GM23248 (cell line): ENCODE measurements at regions not wholly inside any gene's neighbourhood (a gene's known extent, or its start where the extent isn't known, plus 50 kb on each side); places are given as distances from the start of the nearest gene placed in this dataset.

Source experiments
- DNase-seq: peaks from one replicate; pipeline ENCODE4 v3.0.0-alpha.2; 2015
- H2AFZ ChIP-seq: fragments of 200-600 bp; sonication (generic); 2 replicates; pipeline ENCODE4 v1.6.1; 2016; ENCODE audit warnings: antibody characterized with exemption
- H3F3A ChIP-seq: fragments of 200-600 bp; sonication (generic); 2 replicates; pipeline ENCODE4 v1.6.1; 2016; ENCODE audit warnings: mild to moderate bottlenecking, antibody characterized with exemption, mixed run types; ENCODE audit not compliant: insufficient read depth
- H3K27ac ChIP-seq: fragments of 200-600 bp; sonication (generic); 2 replicates; pipeline ENCODE4 v1.5.1; 2016; ENCODE audit warnings: mild to moderate bottlenecking
- H3K27me3 ChIP-seq: fragments of 200-600 bp; sonication (generic); replicated peaks from 2 replicates; pipeline ENCODE4 v1.6.1; 2016; ENCODE audit warnings: mild to moderate bottlenecking; ENCODE audit not compliant: insufficient read depth
- H3K36me3 ChIP-seq: fragments of 200-600 bp; sonication (generic); 2 replicates; pipeline ENCODE4 v1.6.1; 2016; ENCODE audit warnings: low read depth, mild to moderate bottlenecking
- H3K4me1 ChIP-seq: fragments of 200-600 bp; sonication (generic); 2 replicates; pipeline ENCODE4 v1.6.1; 2016; ENCODE audit warnings: mild to moderate bottlenecking; ENCODE audit not compliant: insufficient read depth
- H3K4me2 ChIP-seq: fragments of 200-600 bp; sonication (generic); one replicate; pipeline ENCODE4 v1.6.1; 2016; ENCODE audit warnings: mild to moderate bottlenecking; ENCODE audit not compliant: unreplicated experiment
- H3K4me3 ChIP-seq: fragments of 200-600 bp; sonication (generic); 2 replicates; pipeline ENCODE4 v1.5.1; 2016; ENCODE audit warnings: mild to moderate bottlenecking
- H3K79me2 ChIP-seq: fragments of 200-600 bp; sonication (generic); 2 replicates; pipeline ENCODE4 v1.6.1; 2016; ENCODE audit warnings: mild to moderate bottlenecking; ENCODE audit not compliant: insufficient read depth
- H3K9ac ChIP-seq: fragments of 200-600 bp; sonication (generic); 2 replicates; pipeline ENCODE4 v1.6.1; 2016; ENCODE audit warnings: mild to moderate bottlenecking
- H3K9me2 ChIP-seq: fragments of 200-600 bp; sonication (generic); 2 replicates; pipeline ENCODE4 v1.6.1; 2016; ENCODE audit warnings: mixed run types, mild to moderate bottlenecking, moderate library complexity; ENCODE audit not compliant: insufficient read depth
- H3K9me3 ChIP-seq: fragments of 200-600 bp; sonication (generic); one replicate; pipeline ENCODE4 v1.6.1; 2017; ENCODE audit warnings: low read depth
- H4K20me1 ChIP-seq: fragments of 200-600 bp; sonication (generic); 2 replicates; pipeline ENCODE4 v1.6.0; 2016; ENCODE audit not compliant: insufficient read depth
- EZH2 ChIP-seq: fragments of 200-600 bp; sonication (generic); IDR thresholded peaks from 2 replicates; pipeline ENCODE4 v1.6.1; 2018; ENCODE audit warnings: antibody characterized with exemption, mild to moderate bottlenecking; ENCODE audit not compliant: insufficient read depth, poor library complexity, severe bottlenecking
- EZH2phosphoT487 ChIP-seq: fragments of 200-600 bp; sonication (generic); IDR thresholded peaks from 2 replicates; pipeline ENCODE4 v1.6.1; 2018; ENCODE audit warnings: antibody characterized with exemption, moderate library complexity, mild to moderate bottlenecking, low read depth; ENCODE audit not compliant: insufficient read depth
- WGBS, 2 experiments: methylation state at CpG; one replicate each; pipeline ENCODE4 v1.1.6; 2015 to 2017; ENCODE audit warnings: low lambda C conversion rate in 2 of 2, low coverage in 1 of 2; ENCODE audit errors: missing lambda C conversion rate in 2 of 2; 5-methylcytosine and 5-hydroxymethylcytosine counted together
- in situ Hi-C: fragments of 300-500 bp; cut with MboI; formaldehyde crosslinking; loops from 2 replicates; pipeline ENCODE4 v1.15.0; 2020

DNA sequence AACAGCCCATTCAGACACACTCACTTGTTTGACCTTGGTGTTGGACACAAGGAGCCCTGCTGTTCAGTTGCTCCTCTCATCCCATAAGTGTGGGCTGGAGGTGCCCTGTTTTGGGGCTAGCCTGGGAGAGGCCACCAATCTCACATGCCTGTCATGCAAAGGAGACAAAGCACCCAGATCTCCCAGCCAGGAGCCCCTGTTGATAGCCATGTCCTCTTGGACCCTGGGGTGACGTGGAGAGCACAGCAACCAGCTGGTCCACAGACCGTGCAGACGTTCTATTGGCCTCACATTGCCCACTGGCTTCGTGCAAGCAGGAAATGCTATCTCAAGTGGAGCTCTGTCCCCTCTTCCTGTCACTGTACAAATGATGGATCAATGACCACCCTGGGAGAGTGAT, 240.8 kb downstream of the RPS24 start:
- in situ Hi-C loops = no loop called here

DNA sequence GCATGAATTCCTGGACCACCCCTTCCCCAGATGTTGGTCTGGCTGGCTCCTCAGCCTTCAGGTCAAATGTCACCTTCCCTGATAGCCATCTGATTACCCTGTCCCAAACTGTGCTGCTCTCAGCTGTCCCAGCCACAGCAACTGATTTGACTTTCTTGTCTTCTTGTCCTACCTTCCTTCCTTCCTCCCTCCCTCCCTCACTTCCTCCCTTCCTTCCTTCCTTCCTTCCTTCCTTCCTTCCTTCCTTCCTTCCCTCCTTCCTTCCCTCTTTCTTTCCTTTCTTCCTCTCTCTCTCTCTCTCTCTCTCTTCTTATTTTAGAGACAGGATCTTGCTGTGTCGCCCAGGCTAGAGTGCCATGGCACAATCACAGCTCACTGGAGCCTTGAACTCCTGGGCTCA, 242.5 kb downstream of the RPS24 start:
- no peak for TF ChIP-seq EZH2
- TF ChIP-seq EZH2phosphoT487 = no peak
- WGBS, 2 experiments = 96 to 100% methylated on average over 1 of the region's 1 CpG
- Histone ChIP-seq H3K27me3 (no peaks in the 10 kb centered on the region), H3K36me3 (no peaks in the 10 kb centered on the region), H3K4me2 (no peak overlapping the region), H3K27ac (no peak overlapping the region), H3K4me3 (no peak overlapping the region), H4K20me1 (no peaks in the 10 kb centered on the region), H3F3A (no peaks in the 10 kb centered on the region), H3K4me1 (peaks cover 8% of the 10 kb centered on the region; the same call in 1 of the 2 replicates), H3K9me3 (no peaks in the 10 kb centered on the region), H2AFZ (no peak overlapping the region), H3K9me2 (no peaks in the 10 kb centered on the region), H3K9ac (no peak overlapping the region), H3K79me2 (no peaks in the 10 kb centered on the region)
- no peak for DNase-seq
- in situ Hi-C loops = no loop called here

More for the DNA sequence above, 240.8 kb downstream of the RPS24 start:
- no peak for TF ChIP-seq EZH2
- TF ChIP-seq EZH2phosphoT487 = no peak
- Histone ChIP-seq H3K9ac (no peak overlapping the region), H3K27ac (no peak overlapping the region), H3K9me3 (no peaks in the 10 kb centered on the region), H3K79me2 (no peaks in the 10 kb centered on the region), H3K36me3 (no peaks in the 10 kb centered on the region), H3F3A (no peaks in the 10 kb centered on the region), H3K27me3 (no peaks in the 10 kb centered on the region), H3K4me2 (no peak overlapping the region), H2AFZ (no peak overlapping the region), H4K20me1 (no peaks in the 10 kb centered on the region), H3K4me1 (peaks cover 8% of the 10 kb centered on the region; the same call in 1 of the 2 replicates), H3K4me3 (no peak overlapping the region), H3K9me2 (no peaks in the 10 kb centered on the region)
- no peak for DNase-seq
- WGBS, 2 experiments = 86 to 90% methylated on average over 4 of the region's 4 CpGs

DNA sequence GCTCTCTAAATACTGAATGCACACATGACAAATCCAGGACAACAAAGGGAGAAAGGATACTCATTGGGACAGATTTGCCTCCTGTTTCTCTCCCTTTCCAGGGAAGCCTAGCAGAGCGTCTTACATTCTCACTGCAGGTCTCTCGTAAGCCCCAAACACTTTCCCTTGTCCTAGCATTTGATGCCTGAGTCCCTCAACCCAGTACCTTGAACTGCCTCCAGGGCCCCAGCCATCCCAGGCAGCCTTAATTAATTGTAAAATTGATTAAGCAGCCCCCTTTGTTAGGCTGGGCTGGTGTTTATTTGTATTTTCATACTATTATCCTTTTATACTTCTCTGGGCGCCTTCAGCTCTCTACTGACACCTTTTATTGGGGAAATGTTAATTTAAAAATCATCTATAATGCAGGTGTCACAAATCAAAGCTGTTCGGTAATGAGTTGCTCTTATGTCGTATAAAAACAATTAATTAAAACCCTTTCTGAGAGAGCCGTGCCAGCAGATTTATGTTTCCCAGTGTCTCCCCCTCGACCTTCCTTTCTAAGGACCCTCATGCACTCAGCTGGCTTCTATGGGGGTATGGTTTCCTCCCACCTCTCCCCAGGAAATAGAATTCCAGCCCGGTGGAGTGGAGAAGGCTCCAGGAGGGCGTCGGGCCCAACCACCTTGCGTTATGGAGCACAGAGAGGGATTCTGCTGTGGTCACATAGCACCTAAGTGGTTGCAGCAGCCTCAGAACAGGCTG, 243.8 kb downstream of the RPS24 start:
- peaks cover 8% of the 10 kb centered on the region; the same call in 1 of the 2 replicates for H3K4me1 ChIP-seq
- TF ChIP-seq EZH2 = no peak
- no peak for TF ChIP-seq EZH2phosphoT487
- H3K27ac ChIP-seq = no peak overlapping the region
- no peaks in the 10 kb centered on the region for H3K79me2 ChIP-seq
- no peaks in the 10 kb centered on the region for H3F3A ChIP-seq
- WGBS, 2 experiments = 75 to 81% methylated on average over 11 of the region's 11 CpGs
- no peak overlapping the region for H3K4me2 ChIP-seq
- no peaks in the 10 kb centered on the region for H3K36me3 ChIP-seq
- H3K9me3 ChIP-seq = no peaks in the 10 kb centered on the region
- H3K27me3 ChIP-seq = no peaks in the 10 kb centered on the region
- H2AFZ ChIP-seq = no peak overlapping the region
- no peak overlapping the region for H3K9ac ChIP-seq
- H3K9me2 ChIP-seq = no peaks in the 10 kb centered on the region
- no peak overlapping the region for H3K4me3 ChIP-seq
- no peaks in the 10 kb centered on the region for H4K20me1 ChIP-seq
- in situ Hi-C loops = no loop called here
- DNase-seq = no peak

DNA sequence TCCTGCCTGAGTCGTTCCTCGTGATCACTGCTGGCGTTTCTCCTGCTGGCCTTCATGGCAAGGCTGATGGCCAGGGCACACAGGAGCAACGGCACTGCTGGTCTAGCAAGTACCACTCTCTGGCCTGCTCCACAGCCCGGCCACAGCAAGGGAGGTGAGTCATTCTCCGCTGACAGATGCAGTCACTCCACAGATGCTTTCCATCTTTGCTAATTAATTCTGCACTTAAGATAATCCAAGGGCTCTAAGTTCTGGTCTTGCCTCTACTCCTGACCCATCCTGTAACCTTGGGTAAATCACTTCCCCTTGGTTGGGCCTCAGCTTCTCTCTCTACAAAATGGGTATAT, 244.4 kb downstream of the RPS24 start:
- Histone ChIP-seq H2AFZ (no peak overlapping the region), H3K9me3 (no peaks in the 10 kb centered on the region), H3K27me3 (no peaks in the 10 kb centered on the region), H3K9me2 (no peaks in the 10 kb centered on the region), H3K4me2 (no peak overlapping the region), H3K27ac (no peak overlapping the region), H3F3A (no peaks in the 10 kb centered on the region), H3K79me2 (no peaks in the 10 kb centered on the region), H3K4me1 (peaks cover 8% of the 10 kb centered on the region; the same call in 1 of the 2 replicates), H3K36me3 (no peaks in the 10 kb centered on the region), H4K20me1 (no peaks in the 10 kb centered on the region), H3K4me3 (no peak overlapping the region), H3K9ac (no peak overlapping the region)
- in situ Hi-C loops = no loop called here
- peak; percentile 84 for DNase-seq
- TF ChIP-seq EZH2 = no peak
- TF ChIP-seq EZH2phosphoT487 = no peak
- WGBS, 2 experiments = 5 to 11% methylated on average over 5 to 6 of the region's 6 CpGs
